ENCODE measurements at regions not wholly inside any gene's neighbourhood (a gene's known extent, or its start where the extent isn't known, plus 50 kb on each side); places are given as distances from the start of the nearest gene placed in this dataset.
"Not testable (repeated sequence)": the region's sequence is repeated elsewhere in the genome, so short reads cannot be mapped to it uniquely, and the experiment has no call there.

GRCh38 chr2:188024811-188025210 is 266.9 kb upstream of the GULP1 start:
- intact Hi-C loops (cut with DNase I): no loop called here
- DNase-seq (ENCODE audit: low spot score): no peak

- intact Hi-C loops (cut with DNase I): no loop called here
- DNase-seq (ENCODE audit: low spot score): no peak
Measured at GRCh38 chr2:188028739-188029138, 262.9 kb upstream of the GULP1 start.

DNA sequence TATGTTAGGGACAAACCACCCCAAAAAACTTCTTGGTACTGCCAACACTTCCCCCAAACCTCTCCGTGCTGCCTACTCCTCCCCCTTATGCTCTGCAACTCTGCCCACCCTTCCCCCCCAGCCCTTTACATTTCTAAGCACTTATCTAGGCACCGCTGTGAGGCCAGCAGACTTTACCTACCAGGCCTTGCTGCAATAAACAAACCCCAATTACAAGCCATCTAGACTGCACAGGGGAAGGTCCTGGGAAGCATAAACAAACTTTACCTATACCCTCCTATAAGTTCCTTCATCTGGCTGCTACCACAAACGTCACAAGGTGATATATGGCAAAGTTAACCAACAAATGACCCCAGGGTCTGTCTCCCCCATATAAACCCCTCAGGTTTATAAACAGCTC is 259.4 kb upstream of the GULP1 start:
- intact Hi-C loops (cut with DNase I): no loop called here
- no peak for DNase-seq (ENCODE audit: low spot score)

GRCh38 chr2:188032786-188033185 is 258.9 kb upstream of the GULP1 start:
- no peak for DNase-seq (ENCODE audit: low spot score)
- intact Hi-C loops (cut with DNase I): no loop called here

- DNase-seq (ENCODE audit: low spot score); intact Hi-C loops (cut with DNase I): not testable (repeated sequence)
Measured at GRCh38 chr2:188033240-188033639, 258.4 kb upstream of the GULP1 start.

GRCh38 chr2:188034102-188034501 is 257.6 kb upstream of the GULP1 start:
- intact Hi-C loops (cut with DNase I); DNase-seq (ENCODE audit: low spot score): not testable (repeated sequence)

- DNase-seq (ENCODE audit: low spot score); intact Hi-C loops (cut with DNase I): not testable (repeated sequence)
Measured at GRCh38 chr2:188035377-188035776, 256.3 kb upstream of the GULP1 start.

DNA sequence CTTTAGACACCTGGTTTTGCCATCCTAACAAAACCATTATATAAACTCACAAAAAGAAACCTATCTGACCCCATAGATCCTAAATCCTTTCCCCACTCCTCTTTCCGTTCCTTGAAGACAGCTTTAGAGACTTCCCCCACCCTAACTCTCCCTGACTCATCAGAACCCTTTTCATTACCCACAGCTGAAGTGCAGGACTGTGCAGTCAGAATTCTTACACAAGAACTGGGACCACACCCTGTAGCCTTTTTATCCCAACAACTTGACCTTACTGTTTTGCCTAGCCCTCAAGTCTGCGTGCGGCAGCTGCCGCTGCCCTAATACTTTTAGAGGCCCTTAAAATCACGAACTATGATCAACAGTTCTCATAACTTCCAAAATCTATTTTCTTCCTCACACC is 254.9 kb upstream of the GULP1 start:
- intact Hi-C loops (cut with DNase I); DNase-seq (ENCODE audit: low spot score): not testable (repeated sequence)

- intact Hi-C loops (cut with DNase I): no loop called here
- DNase-seq (ENCODE audit: low spot score): no peak
Measured at GRCh38 chr2:188039307-188039706, 252.4 kb upstream of the GULP1 start.

GRCh38 chr2:188042412-188042811 is 249.3 kb upstream of the GULP1 start:
- DNase-seq (ENCODE audit: low spot score): no peak
- intact Hi-C loops (cut with DNase I): no loop called here

DNA sequence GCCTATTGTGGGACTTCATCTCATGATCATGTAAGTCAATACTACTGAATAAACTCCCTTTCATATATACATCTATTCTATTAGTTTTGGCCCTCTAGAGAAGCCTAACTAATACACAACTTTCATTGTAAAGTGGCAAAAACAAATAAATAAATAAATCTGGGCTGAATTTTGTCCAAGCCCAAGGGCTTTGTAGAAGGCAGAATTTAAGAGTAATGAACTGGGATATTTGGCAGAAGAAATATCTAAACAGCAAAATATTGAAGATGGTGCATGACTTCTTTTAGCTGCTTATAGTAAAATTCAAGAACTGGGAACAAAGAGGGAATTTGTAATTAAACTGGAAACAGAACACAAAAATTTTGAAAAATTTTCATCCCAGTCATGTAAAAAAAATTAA is 246.7 kb upstream of the GULP1 start:
- DNase-seq (ENCODE audit: low spot score): no peak
- intact Hi-C loops (cut with DNase I): no loop called here

DNA sequence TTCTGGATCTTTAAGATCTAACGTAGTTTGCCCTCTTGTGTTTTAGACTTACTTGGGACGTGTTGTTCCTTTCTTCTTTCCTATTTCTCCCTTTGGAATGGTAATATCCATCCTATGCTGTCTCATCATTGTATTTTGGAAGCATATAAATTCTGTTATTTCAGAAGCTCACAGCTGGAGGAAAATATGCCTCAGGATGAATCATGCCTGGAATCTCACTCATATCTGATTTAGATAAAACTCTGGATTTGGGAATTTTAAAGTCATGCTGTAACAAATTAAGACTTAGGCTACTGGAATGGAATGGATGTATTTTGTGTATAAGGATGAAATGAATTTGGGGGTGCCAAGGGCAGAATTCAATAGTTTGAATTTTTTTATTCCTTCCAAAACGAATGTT is 245.2 kb upstream of the GULP1 start:
- no peak for DNase-seq (ENCODE audit: low spot score)
- intact Hi-C loops (cut with DNase I): no loop called here

GRCh38 chr2:188047735-188048134 is 243.9 kb upstream of the GULP1 start:
- intact Hi-C loops (cut with DNase I): no loop called here
- no peak for DNase-seq (ENCODE audit: low spot score)

DNA sequence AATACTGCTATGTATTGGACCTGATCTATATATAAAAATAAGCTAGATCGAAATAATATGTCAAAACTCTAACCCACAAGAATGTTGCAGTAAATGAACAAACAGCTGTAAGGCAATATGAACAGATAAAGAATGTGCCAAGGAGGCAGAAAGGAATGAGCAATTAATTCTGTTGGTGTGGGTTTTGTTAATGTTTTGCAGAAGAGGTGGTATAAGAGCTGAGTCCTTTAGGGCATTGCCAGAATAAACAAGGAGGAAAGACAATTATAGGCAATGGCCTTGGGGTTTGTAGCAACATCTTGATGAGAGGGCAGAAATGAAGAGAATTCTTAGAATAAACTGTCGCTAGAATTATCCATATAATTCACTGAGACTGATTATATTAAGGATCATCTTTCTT is 240.9 kb upstream of the GULP1 start:
- intact Hi-C loops (cut with DNase I): no loop called here

DNA sequence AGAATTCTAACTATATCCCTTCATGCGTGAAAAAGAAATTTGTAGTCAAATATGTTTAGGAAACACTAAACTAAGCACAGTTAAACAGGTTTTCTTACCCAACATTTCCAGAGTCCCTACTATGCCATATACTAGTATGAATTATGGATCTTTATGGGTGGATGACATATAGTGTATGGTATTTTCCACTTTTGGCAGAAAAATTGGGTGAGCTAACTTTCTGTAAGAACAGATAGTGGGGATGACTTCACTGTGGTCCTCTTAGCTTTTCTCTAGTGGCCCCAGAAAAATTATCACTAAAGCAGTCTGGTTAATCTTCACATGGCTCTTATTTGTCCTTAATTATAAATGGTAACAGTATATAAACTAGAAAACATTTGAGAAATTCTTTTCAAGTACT is 240.0 kb upstream of the GULP1 start:
- intact Hi-C loops (cut with DNase I): no loop called here
- no peak for DNase-seq (ENCODE audit: low spot score)

More for the DNA sequence above, 240.9 kb upstream of the GULP1 start:
- no peak for DNase-seq (ENCODE audit: low spot score)

DNA sequence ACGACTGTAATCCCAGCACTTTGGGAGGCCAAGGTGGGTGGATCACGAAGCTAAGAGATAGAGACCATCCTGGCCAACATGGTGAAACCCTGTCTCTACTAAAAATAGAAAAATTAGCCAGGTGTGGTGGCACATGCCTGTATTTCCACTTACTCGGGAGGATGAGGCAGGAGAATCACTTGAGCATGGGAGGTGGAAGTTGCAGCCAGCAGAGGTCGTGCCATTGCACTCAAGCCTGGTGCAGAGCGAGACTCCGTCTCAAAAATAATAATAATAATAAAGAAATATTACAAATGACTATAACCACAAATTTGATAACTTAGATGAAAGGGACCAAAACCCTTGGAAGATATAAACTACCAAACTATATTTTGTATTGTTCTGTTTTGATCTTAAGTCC is 226.3 kb upstream of the GULP1 start:
- no peak for DNase-seq (ENCODE audit: low spot score)
- intact Hi-C loops (cut with DNase I): no loop called here

DNA sequence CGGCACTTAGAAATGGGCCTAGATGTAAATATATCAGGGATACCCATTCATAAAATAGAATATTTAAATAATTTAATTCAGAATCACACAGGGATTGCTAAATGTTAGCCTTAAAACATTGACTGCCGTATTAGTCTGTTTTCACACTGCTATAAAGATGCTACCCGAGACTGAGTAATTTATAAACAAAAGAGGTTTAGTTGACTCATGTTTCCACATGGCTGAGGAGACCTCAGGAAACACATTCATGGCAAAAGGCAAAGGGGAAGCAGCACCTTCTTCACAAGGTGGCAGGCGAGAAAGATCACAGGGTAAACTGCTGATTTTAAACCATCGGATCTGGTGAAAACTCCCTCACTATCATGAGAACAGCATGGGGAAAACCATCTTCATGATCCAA is 223.6 kb upstream of the GULP1 start:
- intact Hi-C loops (cut with DNase I): no loop called here
- no peak for DNase-seq (ENCODE audit: low spot score)

- intact Hi-C loops (cut with DNase I): no loop called here
- DNase-seq (ENCODE audit: low spot score): no peak
Measured at GRCh38 chr2:188076149-188077056, 215.3 kb upstream of the GULP1 start.

GRCh38 chr2:188077757-188078156 is 213.9 kb upstream of the GULP1 start:
- intact Hi-C loops (cut with DNase I): no loop called here
- DNase-seq (ENCODE audit: low spot score): no peak

GRCh38 chr2:188078534-188078933 is 213.1 kb upstream of the GULP1 start:
- intact Hi-C loops (cut with DNase I): no loop called here
- DNase-seq (ENCODE audit: low spot score): no peak

- intact Hi-C loops (cut with DNase I): no loop called here
- no peak for DNase-seq (ENCODE audit: low spot score)
Measured at GRCh38 chr2:188079196-188079595, 212.5 kb upstream of the GULP1 start.
